Lower leg skin (tissue), 4 donors: ENCODE measurements at regions not wholly inside any gene's neighbourhood (a gene's known extent, or its start where the extent isn't known, plus 50 kb on each side); places are given as distances from the start of the nearest gene placed in this dataset.

ENCODE experiments used
- DNase-seq, 2 donors: peaks; one replicate each; pipeline ENCODE4 v3.0.0-alpha.2; 2019; ENCODE audit warnings: low spot score in 2 of 2
- H3K4me3 ChIP-seq: fragments of 200-600 bp; sonication (generic); 2 replicates; pipeline ENCODE4 v1.5.1; 2017; ENCODE audit warnings: mild to moderate bottlenecking, low read depth; ENCODE audit not compliant: poor library complexity, severe bottlenecking
- POLR2A ChIP-seq, 2 donors: fragments of 450-650 bp; IDR thresholded peaks; one replicate each; pipeline ENCODE4 v1.6.1; 2016 to 2017; ENCODE audit warnings: antibody characterized with exemption in 2 of 2, mild to moderate bottlenecking in 1 of 2, moderate library complexity in 1 of 2
- WGBS, 2 donors: methylation state at CpG; one replicate each; pipeline ENCODE4 v1.1.5; 2018; 5-methylcytosine and 5-hydroxymethylcytosine counted together
- intact Hi-C: fragments of 100-400 bp; cut with DNase I; formaldehyde crosslinking; loops from one replicate; pipeline ENCODE4 v1.15.0; 2023; ENCODE audit warnings: low total_unique reads
- TF ChIP-seq, protein P1 (sequence below), 3 donors: fragments of 450-650 bp; IDR thresholded peaks; one replicate each; pipeline ENCODE4 v1.5.1; 2016; ENCODE audit warnings: antibody characterized with exemption in 3 of 3, mild to moderate bottlenecking in 3 of 3, moderate library complexity in 2 of 3

DNA sequence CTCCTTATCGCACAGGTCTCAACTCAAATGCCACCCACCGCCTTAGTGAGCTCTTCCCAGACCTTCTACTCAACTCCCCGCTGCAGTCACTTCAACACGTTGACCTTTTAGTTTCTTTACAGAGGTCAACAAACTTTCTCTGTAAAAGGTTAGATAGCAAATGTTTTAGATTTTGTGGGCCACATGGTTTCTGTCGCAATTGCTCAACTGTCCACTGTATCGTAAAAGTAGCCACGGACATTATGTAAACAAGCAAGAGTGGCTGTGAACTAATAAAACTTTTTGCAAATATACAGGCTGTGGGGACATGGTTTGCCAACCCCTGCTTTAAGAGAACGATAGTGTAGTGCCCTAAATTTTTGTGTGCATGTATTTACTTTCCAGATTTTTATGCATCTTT is 247.6 kb upstream of the TSHZ2 start:
- 87 to 92% methylated on average over 8 of the region's 8 CpGs for WGBS, 2 donors
- no peak for DNase-seq
- intact Hi-C loops = no loop called here
- no peak overlapping the region for H3K4me3 ChIP-seq
- TF ChIP-seq, protein P1, sequence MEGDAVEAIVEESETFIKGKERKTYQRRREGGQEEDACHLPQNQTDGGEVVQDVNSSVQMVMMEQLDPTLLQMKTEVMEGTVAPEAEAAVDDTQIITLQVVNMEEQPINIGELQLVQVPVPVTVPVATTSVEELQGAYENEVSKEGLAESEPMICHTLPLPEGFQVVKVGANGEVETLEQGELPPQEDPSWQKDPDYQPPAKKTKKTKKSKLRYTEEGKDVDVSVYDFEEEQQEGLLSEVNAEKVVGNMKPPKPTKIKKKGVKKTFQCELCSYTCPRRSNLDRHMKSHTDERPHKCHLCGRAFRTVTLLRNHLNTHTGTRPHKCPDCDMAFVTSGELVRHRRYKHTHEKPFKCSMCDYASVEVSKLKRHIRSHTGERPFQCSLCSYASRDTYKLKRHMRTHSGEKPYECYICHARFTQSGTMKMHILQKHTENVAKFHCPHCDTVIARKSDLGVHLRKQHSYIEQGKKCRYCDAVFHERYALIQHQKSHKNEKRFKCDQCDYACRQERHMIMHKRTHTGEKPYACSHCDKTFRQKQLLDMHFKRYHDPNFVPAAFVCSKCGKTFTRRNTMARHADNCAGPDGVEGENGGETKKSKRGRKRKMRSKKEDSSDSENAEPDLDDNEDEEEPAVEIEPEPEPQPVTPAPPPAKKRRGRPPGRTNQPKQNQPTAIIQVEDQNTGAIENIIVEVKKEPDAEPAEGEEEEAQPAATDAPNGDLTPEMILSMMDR (IDR thresholded peaks at IDR 0.05) = no peak
- no peak for TF ChIP-seq POLR2A (IDR thresholded peaks at IDR 0.05)

DNA sequence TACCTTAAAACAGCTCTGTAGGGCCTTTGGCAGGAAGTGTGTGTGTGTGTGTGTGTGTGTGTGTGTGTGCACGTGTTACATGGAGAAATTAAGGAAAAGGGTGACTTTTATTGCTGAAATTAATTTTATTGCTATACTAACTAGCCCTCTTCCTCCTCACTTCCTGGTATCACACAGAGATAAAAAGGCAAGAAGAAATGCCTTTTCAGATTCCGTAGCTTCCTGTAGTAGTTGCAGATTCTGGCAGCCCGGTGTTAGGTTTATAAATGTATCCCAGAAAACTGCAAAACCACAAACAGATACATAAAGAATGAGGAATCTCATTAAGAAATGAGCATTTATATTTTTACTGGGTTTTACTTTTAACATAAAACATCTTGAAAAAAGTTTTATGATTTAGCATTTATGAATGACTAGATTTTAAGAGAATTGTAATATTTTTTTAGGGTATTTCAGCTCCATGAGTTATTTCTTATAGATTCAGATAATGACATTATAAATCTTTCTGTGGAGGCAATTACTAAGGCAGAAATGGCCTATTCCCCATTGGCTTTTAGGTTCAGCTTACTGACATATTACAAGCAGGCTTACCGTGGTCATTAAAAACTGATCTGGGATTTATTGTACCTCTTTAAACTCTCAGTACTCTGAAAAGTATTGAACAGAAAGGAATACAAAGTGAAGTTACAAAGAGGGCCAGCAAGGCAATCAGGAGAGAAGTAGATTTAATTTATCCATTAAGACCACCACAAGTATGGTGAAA is 249.1 kb upstream of the TSHZ2 start:
- no peak for DNase-seq
- H3K4me3 ChIP-seq = no peak overlapping the region
- TF ChIP-seq, protein P1 (IDR thresholded peaks at IDR 0.05) = no peak
- no peak for TF ChIP-seq POLR2A (IDR thresholded peaks at IDR 0.05)
- WGBS, 2 donors = 72% methylated on average over 4 of the region's 4 CpGs
- intact Hi-C loops = no loop called here

DNA sequence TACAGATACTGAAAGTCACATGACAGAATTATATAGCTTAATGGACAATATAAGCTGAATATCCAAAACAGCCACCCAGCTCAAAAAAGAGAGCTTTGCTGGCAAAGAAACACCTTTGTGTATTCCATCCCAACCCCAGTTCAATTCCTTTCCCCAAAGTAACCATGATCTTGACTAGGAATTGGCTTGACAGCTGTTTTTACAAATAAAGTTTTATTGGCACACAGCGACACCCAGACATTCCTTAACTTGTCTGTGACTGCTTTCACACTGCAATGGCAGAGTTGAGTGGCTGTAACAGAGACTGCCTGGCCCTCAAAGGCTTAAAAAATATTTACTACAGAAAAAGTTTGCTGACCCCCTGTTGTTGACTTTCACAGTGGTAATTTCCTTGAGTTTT is 264.0 kb upstream of the TSHZ2 start:
- DNase-seq = no peak
- TF ChIP-seq, protein P1 (IDR thresholded peaks at IDR 0.05) = no peak
- no peak for TF ChIP-seq POLR2A (IDR thresholded peaks at IDR 0.05)
- no peak overlapping the region for H3K4me3 ChIP-seq
- WGBS, 2 donors = 92 to 97% methylated on average over 1 of the region's 1 CpG
- intact Hi-C loops = no loop called here

DNA sequence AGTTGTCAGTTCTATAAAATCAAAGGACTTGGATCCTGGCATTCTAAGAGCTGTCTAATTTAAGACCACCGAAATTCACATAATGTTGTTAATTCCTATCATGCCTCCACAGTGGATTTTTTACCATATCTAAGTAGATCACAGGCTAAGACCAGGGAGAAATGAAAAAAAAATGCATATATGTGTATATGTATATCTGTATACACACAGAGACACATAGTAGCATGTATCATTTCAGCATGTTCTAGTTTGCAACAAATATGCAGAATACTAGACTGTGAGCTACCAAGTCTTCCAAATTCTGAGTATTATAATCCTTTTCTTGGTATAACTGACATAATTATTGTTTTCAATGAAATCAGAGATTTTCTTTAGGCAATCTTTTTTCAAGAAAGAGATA is 267.6 kb upstream of the TSHZ2 start:
- intact Hi-C loops = no loop called here
- DNase-seq = no peak
- WGBS, 2 donors = 57 to 81% methylated on average over 1 of the region's 1 CpG
- H3K4me3 ChIP-seq = no peak overlapping the region
- no peak for TF ChIP-seq POLR2A (IDR thresholded peaks at IDR 0.05)
- TF ChIP-seq, protein P1 (IDR thresholded peaks at IDR 0.05) = no peak

DNA sequence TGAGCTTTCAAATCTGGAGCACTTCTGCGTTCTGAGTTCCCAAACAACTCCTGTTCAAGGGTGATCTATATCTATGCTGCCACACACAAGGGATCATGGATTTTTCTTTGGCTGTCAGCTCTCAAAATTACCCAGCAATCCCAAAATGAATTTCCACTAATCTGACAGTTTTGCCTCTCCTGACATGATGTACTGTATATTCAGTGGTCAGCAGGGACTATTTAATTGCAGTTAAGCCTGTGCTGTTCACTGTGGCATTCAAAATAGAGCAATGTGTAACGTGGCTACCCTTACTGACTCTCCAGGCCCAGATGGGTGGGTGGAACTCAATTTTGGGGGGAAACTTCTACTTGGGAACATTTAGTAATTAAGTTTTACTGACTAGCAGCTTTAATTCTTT is 283.8 kb upstream of the TSHZ2 start:
- WGBS, 2 donors = 78 to 80% methylated on average over 2 of the region's 2 CpGs
- no peak for DNase-seq
- no peak overlapping the region for H3K4me3 ChIP-seq
- intact Hi-C loops = no loop called here
- TF ChIP-seq, protein P1 (IDR thresholded peaks at IDR 0.05) = no peak
- TF ChIP-seq POLR2A (IDR thresholded peaks at IDR 0.05) = no peak

DNA sequence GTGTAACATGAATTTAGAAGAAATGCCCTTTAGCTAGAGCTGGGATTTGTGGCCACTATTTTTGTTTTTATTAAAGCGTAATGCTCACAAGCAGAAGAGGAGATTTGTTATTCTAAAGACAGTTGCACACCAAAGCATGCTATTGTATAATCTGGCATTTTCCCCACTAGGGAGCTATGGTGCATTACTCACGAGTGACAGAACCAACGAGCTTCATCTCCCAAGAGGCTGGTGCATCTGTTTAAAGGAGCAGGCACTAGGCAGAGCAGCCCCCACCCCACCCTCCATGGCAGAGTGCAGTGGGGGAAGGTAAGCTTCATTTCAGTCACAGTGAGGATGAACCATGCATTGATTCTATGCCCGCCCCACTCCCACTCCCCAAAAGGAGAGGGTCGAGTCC is 287.3 kb upstream of the TSHZ2 start:
- H3K4me3 ChIP-seq = no peak overlapping the region
- intact Hi-C loops = no loop called here
- TF ChIP-seq POLR2A (IDR thresholded peaks at IDR 0.05) = no peak
- TF ChIP-seq, protein P1 (IDR thresholded peaks at IDR 0.05) = no peak
- 50 to 54% methylated on average over 5 of the region's 5 CpGs for WGBS, 2 donors
- DNase-seq = no peak
